Islet precursor cell (in vitro differentiated cells): ENCODE measurements at regions not wholly inside any gene's neighbourhood (a gene's known extent, or its start where the extent isn't known, plus 50 kb on each side); places are given as distances from the start of the nearest gene placed in this dataset.

Source experiments
- DNase-seq: peaks from one replicate; pipeline ENCODE4 v3.0.0-alpha.2; 2018

DNA sequence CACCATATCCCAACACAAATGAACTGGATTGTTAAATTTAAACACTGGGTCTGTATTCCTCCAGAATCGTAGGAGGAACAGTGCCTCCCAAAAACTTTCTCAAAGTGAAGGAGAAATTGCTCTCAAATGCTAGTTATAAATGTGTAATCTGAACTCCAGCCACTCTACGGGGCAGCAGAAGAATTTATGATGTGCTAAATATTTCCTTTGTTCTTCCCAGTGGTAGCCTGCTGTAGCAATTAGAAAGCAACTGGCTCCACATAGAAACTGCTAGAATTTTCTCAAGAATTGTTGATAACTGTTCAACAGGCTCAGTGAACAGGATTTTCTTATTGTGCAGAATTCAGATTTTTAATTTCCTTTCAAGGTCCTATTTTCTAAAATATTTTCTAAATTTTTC lies 49.8 kb upstream of the EYA4 start:
- DNase-seq = no peak
